ENCODE measurements at regions not wholly inside any gene's neighbourhood (a gene's known extent, or its start where the extent isn't known, plus 50 kb on each side); places are given as distances from the start of the nearest gene placed in this dataset.

DNA sequence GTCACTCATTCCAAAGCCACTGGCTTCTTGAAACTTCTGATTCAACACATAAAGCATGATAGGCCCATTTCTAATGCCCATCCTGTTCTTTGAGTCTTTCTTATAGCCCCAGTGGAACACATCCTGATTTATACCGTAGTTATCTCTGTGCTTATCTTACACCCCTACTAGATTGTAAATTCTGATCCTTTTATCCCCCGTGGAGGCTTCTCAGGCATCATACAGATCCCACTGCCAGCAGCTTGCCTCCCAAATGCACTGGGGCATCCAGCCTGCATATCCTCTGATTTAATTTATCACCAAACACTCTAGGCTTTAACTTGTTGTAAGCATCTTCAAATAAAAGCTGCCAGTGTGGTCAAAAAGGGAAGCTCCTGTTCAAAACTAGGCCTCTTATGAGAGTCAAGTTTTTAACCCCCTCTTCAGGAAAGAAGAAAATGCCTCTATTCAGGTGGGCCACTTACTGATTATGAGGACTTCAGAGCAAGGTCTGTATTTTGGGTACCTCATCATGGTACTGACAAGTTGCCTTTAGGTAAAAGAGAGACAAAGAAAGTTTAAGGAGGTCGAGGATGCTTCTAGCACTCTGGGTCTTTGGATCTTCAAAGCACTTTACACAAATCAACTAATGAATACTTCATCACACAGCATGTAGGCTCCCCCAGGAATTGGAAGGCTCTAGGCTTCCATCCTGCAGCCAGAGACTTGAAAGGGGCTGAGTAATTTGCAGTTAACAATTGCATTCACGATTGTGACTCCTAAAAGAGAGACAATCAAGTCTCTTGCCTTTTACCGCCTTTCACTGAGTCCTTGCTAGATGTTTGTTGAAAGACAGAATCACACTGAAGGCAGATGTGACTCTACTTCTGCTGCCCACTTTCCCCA lies 95.8 kb upstream of the LDB2 start:
- no peaks in the 10 kb centered on the region for H3K4me1 ChIP-seq (ENCODE audit: insufficient read depth, poor library complexity, severe bottlenecking)
- no peaks in the 10 kb centered on the region for H3K36me3 ChIP-seq (ENCODE audit: low read depth)
- DNase-seq (ENCODE audit: low spot score) (no peak), ATAC-seq (ENCODE audit: low read depth) (no peak)
- TF ChIP-seq CTCF (IDR thresholded peaks at IDR 0.05; ENCODE audit: poor library complexity, severe bottlenecking): no peak
- H3K4me3 ChIP-seq (ENCODE audit: severe bottlenecking): no peak overlapping the region
- no peak overlapping the region for H3K27ac ChIP-seq (ENCODE audit: poor library complexity, severe bottlenecking)
- no peaks in the 10 kb centered on the region for H3K9me3 ChIP-seq (ENCODE audit: severe bottlenecking)
- H3K27me3 ChIP-seq (ENCODE audit: insufficient read depth, poor library complexity, severe bottlenecking): no peaks in the 10 kb centered on the region

- DNase-seq (ENCODE audit: low spot score) (no peak), ATAC-seq (ENCODE audit: low read depth) (no peak)
- Histone ChIP-seq H3K4me1 (ENCODE audit: insufficient read depth, poor library complexity, severe bottlenecking) (no peaks in the 10 kb centered on the region), H3K27me3 (ENCODE audit: insufficient read depth, poor library complexity, severe bottlenecking) (no peaks in the 10 kb centered on the region), H3K4me3 (ENCODE audit: severe bottlenecking) (no peak overlapping the region), H3K27ac (ENCODE audit: poor library complexity, severe bottlenecking) (no peak overlapping the region), H3K9me3 (ENCODE audit: severe bottlenecking) (no peaks in the 10 kb centered on the region), H3K36me3 (ENCODE audit: low read depth) (no peaks in the 10 kb centered on the region)
- no peak for TF ChIP-seq CTCF (IDR thresholded peaks at IDR 0.05; ENCODE audit: poor library complexity, severe bottlenecking)
These were observed 94.3 kb upstream of the LDB2 start for GRCh38 chr4:16992566-16993225.

DNA sequence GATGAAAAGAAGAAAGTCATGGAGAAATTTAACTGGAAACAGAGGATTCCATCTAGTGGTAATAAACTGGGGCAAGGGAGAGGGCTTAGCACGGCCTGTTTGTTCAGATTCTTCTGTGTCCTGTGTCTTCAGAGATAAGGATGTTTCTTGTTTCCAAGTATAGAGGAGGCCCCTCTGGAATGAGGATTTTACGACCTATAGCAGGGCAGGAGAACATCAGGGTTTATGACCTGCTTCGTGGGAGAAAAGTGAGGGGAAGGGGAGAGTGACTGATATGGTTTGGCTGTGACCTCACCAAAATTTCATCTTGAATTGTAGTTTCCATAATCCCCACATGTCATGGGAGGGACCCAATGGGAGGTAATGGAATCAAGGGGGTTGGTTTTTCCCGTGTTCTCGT lies 93.0 kb upstream of the LDB2 start:
- Histone ChIP-seq H3K27me3 (ENCODE audit: insufficient read depth, poor library complexity, severe bottlenecking) (no peaks in the 10 kb centered on the region), H3K4me1 (ENCODE audit: insufficient read depth, poor library complexity, severe bottlenecking) (no peaks in the 10 kb centered on the region), H3K27ac (ENCODE audit: poor library complexity, severe bottlenecking) (no peak overlapping the region), H3K4me3 (ENCODE audit: severe bottlenecking) (no peak overlapping the region), H3K36me3 (ENCODE audit: low read depth) (no peaks in the 10 kb centered on the region), H3K9me3 (ENCODE audit: severe bottlenecking) (no peaks in the 10 kb centered on the region)
- TF ChIP-seq CTCF (IDR thresholded peaks at IDR 0.05; ENCODE audit: poor library complexity, severe bottlenecking): no peak
- no peak for ATAC-seq (ENCODE audit: low read depth)
- no peak for DNase-seq (ENCODE audit: low spot score)

DNA sequence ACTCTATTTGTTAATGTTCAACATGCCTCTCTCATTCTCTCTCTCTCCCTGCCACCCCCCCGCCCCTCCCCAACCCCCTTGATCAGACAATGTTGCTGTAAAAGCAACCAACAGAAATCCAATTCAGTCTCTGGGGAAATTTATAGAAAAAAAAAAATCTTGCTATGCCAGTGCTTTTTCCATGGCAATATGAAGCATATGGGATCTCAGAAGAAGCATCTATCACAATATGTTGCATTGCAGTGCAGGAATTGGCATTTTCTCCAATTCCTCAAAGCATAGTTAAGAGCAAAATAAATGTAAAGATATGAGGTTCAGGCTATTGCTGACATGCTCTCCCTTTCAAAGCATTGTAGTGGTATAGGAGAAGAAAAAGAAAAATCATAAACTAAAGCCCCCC lies 90.9 kb upstream of the LDB2 start:
- H3K36me3 ChIP-seq (ENCODE audit: low read depth): no peaks in the 10 kb centered on the region
- H3K27me3 ChIP-seq (ENCODE audit: insufficient read depth, poor library complexity, severe bottlenecking): no peaks in the 10 kb centered on the region
- no peaks in the 10 kb centered on the region for H3K9me3 ChIP-seq (ENCODE audit: severe bottlenecking)
- H3K4me1 ChIP-seq (ENCODE audit: insufficient read depth, poor library complexity, severe bottlenecking): no peaks in the 10 kb centered on the region
- no peak overlapping the region for H3K27ac ChIP-seq (ENCODE audit: poor library complexity, severe bottlenecking)
- ATAC-seq (ENCODE audit: low read depth) (no peak), DNase-seq (ENCODE audit: low spot score) (no peak)
- no peak for TF ChIP-seq CTCF (IDR thresholded peaks at IDR 0.05; ENCODE audit: poor library complexity, severe bottlenecking)
- H3K4me3 ChIP-seq (ENCODE audit: severe bottlenecking): no peak overlapping the region

DNA sequence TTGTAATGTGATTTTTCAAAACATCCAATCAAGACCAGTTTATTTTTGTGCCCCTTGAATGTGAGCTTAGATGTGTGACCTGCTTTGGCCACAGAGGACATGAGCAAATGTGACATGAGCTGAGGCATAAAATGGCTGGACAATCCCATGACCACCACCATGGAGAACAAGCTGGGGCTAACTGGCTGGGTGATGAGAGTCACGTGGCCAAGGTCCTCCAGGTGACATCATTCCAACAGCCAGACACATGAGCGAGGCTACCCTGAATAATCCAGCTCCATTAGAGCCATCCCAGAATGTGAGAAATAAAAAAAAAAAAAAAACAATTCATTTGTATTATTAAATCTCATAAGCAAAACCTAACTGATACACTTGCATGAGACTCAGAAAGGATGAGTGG lies 90.4 kb upstream of the LDB2 start:
- ATAC-seq (ENCODE audit: low read depth): no peak
- Histone ChIP-seq H3K27ac (ENCODE audit: poor library complexity, severe bottlenecking) (no peak overlapping the region), H3K36me3 (ENCODE audit: low read depth) (no peaks in the 10 kb centered on the region), H3K27me3 (ENCODE audit: insufficient read depth, poor library complexity, severe bottlenecking) (no peaks in the 10 kb centered on the region), H3K4me1 (ENCODE audit: insufficient read depth, poor library complexity, severe bottlenecking) (no peaks in the 10 kb centered on the region), H3K9me3 (ENCODE audit: severe bottlenecking) (no peaks in the 10 kb centered on the region), H3K4me3 (ENCODE audit: severe bottlenecking) (no peak overlapping the region)
- no peak for DNase-seq (ENCODE audit: low spot score)
- no peak for TF ChIP-seq CTCF (IDR thresholded peaks at IDR 0.05; ENCODE audit: poor library complexity, severe bottlenecking)

Measured in RWPE2 (cell line).